ENCODE measurements at regions not wholly inside any gene's neighbourhood (a gene's known extent, or its start where the extent isn't known, plus 50 kb on each side); places are given as distances from the start of the nearest gene placed in this dataset.
A peak's percentile ranks its signal among the peaks of the same experiment; 100 is the strongest.
"Not testable (repeated sequence)": the region's sequence is repeated elsewhere in the genome, so short reads cannot be mapped to it uniquely, and the experiment has no call there.

DNA sequence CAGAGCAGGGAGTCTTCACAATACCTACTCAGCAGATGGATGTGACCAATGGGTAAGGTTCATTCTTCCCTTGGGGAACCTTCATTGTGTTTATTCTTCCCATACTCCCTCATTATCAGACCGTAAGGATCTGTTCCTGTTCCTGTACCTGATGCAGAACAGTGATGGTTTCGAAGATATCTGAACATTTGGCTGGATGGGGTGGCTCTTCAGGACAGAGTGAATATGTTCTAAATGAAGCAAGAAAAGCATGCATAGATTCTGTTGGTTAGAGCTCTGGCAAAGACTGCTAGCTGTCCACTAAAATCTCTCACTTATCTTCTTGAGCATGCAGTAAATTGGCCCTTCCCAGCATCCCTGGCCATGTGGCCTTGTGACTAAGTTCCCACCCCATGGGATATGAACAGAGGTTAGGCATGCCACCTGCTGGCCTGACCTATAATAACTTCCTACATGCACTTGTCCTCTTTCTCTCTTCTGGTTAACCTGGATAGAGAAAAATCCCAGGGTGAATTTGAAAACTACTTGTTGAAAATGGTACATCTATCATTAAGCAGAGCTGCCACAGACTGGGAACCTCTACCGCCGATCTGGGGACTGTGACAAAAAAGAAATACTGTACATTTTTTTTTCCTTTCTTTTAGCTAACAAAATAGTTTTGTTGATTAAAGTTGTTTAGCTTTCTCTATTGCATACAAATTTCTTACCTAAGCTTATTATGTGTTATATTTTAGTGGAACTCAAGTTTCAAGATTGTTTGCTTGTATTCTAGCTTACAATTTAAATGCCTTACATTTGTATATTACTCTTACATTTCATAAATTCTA is 60.0 kb upstream of the BANK1 start:
- DNase-seq (ENCODE audit: low read depth in 2 of 2): peak; percentile 20 to 40

DNA sequence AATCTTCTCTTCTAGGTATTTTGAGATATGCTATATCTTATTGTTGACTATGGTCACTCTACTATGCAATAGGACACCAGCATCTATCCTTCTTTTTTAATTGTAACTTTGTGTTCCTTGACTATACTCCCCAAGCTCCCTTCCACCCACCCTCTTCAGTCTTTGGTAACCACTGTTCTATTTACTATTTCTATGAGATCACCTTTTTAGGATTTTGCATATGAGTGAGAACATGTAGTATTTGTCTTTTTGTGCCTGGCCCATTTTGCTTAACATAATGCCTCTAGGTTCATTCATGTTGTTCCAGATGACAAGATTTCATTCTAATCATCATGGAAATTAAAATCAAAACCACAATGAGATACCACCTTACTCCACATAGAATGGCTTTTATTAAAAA is 63.3 kb upstream of the BANK1 start:
- DNase-seq (ENCODE audit: low read depth in 2 of 2): no peak

DNA sequence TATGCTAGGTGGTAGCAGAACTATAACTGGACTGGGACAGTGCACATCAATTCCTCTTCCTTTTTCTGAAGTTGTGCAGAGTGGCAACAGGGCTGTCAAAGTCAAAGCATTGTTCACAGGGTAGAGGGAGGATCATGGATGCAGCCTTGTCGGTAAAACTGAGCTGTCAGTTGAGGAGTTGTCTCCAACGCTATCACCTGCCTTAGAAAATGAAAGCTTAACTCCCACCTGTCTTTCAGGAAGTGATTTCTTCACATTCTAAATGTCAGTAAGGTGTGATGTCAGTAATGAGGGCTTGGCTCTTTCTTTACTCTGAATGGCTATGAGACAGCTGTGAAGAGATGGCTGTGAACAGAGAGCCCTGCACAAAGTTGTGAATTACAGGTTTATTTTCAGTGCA is 66.4 kb upstream of the BANK1 start:
- DNase-seq (ENCODE audit: low read depth in 2 of 2): no peak

DNA sequence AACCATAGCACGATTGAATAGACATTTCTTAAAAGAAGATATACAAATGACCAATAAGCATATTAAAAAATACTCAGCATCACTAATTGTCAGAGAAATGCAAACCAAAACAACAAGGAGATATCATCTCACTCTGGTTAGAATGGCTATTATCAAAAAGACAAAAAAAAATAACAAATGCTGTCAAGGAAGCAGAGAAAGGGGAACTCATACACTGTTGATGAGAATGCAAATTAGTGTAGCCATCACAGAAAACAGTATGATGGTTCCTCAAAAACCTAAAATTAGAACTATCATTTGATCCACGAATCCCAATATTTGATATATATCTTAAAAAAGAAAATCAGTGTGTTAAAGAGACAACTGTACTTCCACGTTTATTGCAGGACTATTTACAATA is 71.7 kb upstream of the BANK1 start:
- no peak for DNase-seq (ENCODE audit: low read depth in 2 of 2)

DNA sequence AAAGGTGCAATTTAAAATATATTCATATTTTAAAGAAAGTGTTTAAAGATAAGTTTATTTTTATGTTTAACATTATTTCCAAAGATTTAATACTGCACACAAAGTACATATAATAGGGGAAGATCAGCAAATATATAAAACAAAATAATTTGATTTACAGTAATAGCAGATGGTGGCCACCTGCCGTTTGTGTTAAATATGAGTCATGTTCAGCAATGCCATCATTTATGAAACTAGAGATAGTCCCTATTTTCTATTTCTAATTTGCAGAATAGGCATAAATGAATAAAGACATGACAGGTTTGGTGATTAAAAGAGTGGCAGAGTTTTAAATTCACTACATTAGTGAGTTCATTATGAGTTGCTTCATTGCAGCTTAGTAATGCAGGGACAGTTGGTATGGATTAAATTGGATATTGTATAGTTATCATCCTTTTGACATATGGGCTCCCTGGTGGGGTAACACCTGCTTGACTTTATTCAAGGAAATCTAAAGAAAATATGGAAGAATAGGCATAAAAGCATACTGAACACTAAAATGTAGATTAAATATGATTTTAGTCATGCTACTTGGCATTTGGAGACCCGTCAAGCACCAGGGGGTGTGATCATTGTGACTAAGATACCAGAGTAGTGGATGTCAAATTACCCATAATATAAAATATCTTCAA is 78.8 kb upstream of the BANK1 start:
- no peak for DNase-seq (ENCODE audit: low read depth in 2 of 2)

DNA sequence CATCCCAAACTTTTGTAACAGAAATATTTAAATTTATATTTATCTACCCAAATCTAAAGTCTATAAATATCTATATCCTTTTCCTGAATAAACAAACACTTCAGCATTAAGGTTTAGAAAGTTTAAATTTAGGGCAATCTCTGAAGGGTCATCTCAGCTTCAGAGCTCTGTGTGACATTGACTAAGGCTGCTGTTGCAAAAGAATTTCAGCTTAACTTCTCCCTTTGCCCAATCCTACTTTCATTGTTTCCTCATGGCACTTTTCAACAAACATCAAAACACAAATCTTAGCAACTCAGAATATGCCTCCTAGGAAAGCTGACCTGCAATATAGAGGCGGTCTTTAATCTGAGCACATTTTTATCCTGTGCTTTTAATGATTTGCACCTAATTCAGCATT is 79.7 kb upstream of the BANK1 start:
- DNase-seq (ENCODE audit: low read depth in 2 of 2): no peak

DNA sequence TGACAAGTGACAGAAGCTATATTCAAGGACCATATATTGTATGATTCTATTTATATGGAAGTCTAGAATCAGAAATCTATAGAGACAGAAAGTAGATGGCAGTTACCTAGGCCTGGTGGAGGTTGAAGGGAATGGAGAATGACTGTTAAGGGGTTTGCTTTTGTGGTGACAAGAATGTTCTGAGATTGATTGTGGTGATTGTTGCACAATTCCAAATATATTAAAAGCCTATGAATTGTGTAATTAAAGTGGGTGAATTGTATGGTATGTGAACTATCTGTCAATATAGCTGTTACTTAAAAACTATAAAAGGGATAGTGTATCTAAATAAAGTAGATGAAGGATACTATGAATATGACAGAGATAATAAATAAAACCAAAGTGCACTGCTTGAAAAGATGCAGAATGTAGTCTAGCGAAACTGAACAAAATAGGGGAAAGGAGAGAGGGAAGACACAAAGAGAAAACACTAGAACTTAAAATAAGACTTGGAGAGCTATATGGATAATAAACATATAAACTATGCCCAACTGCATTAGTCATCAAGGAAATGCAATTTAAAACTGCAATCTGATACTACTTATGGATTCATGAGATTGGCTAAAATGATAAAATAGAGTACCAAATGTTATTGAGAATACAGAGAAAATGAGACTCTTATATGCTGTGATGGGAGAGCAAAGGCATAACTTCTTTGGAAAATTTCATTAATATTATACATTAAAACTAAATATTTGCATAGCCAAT is 82.1 kb upstream of the BANK1 start:
- no peak for DNase-seq (ENCODE audit: low read depth in 2 of 2)

DNA sequence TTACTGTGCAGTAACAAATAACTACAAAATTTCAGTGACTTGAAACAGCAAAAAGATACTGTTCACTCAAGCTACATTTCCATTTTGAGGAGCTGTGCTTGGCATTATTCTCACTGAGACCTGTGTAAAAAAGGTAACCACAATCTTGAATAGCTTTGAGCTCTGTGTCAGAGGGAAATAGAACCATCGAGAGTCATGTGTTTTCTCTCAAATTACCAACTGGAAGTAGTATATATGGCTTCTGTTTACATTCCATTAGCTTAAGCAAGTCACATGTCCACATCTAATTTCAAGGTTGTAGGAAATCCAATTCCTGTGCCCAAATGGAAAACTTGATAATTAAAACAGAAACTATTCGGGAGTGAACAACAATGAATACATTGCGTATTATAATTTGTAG is 82.9 kb upstream of the BANK1 start:
- DNase-seq (ENCODE audit: low read depth in 2 of 2): no peak

DNA sequence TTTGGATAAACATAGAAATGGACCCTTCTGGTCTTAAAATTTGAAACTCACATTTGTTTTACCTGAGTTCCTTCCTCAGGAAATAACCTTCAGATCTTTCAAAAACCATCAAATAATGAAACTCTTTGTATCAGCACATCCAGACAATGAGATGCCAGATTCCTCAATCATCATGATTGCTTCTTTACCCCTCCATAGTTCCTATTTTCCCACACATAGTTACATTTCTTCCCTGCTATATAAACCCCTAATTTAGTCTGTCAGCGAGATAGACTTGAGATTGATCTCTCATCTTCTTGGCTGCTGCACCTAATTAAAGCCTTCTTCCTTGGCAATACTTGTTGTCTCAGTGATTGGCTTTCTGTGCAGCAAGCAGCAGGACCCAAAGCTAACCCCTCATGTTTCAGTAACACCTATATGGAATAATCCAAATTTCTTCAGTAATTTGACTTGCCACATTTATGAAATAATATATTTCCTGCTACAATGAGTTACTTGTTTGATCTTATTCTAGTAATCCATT is 83.9 kb upstream of the BANK1 start:
- no peak for DNase-seq (ENCODE audit: low read depth in 2 of 2)

DNA sequence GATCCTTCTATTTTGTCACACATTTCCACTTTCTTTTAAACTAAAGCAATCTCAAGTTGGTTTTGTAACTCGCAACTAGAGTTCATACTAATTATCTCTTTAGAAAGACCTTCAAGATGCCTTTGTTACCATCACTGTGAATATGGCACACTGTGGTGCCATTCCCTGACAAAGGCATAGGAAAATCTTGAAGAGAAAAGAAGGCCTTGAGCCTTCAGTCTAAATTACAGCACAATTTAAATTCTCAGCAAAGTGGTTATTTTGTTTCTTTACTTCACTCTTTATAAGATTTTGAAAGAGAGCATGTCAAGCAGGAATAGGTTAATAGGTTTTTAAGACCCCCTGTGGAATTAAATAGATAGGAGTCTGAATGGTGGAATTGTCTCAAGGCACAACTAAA is 89.0 kb upstream of the BANK1 start:
- no peak for DNase-seq (ENCODE audit: low read depth in 2 of 2)

DNA sequence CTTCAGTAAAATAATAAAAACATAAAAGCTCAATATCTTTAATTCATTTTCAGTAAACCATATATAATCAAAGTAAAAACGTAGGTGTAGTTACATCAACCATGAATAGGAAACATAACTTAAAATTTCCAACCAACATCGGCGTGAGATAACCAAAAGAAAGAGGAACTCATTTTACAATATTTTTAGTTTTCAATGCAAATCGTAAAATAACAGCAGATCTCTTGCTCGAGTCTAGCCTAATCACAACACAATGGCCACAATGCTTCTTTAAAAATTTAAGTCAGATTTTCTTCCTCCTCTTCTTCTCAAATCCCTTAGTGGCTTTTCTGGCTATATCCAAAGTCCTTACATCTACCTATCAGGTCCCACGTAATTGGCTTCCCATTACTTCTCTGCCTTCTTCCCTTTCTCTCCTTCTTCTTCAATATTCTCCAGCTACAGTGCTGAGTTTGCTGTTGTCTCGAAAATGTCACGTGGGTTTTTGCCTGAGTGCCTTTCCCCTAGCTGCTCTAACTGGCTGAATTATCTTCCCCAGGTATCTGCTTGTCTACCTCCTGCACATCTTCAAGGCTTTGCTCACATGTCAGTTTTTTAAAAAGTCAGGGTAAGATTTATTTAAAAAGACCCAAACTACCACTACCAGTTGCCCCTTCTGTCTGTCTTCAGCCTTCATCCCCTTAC is 90.9 kb upstream of the BANK1 start:
- DNase-seq (ENCODE audit: low read depth in 2 of 2): no peak

DNA sequence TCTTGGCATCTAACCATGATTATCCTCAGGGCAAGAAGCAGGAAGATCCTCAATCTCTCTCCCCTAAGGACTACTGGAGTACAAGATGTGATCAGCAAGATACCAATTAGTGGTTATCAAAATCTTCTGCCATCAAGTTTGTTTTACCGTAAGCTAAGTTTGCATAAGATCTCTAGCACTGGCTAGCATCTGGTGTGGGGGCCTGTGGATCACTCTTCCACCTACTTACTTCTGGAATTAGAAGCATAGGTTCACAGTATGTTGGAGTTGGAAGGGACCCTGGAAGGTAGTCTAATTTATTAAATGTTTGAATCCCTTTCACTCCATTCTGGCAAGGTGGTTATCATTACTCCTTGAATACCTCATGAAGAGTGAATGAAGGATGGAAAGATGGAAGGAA is 93.3 kb upstream of the BANK1 start:
- DNase-seq (ENCODE audit: low read depth in 2 of 2): no peak

DNA sequence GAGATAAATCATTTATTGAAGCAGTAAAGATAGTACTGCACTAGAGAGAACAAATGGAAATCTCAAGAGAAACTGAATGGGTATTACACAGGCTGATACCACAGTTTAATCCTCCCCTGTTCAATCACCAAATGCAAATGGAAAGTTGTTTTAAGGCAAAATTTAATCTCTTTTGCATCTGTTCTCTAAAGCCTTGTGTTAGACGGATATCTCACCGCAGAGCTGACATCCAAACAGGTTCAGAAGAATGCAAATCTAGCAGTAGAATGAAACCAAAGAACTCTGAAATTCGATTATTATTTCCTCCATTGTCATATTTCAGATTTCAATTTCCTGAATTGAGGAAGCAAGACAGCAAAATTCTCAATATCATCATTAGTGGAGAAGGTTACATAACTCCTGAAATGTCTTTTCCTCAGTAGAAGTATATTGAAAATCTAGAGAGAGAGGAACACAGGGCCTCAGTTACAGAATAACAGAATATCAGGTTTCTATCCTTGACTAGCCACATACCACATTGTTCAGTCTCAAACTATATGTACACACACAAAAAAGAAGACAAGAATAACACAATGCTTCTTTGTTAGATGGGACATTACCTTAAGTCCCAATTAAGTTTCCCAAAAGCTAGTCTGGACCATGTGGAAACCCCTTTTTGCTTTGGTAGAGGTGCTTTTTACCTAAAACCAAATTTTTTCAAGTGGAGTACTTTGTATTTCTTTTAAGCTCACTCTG is 94.1 kb upstream of the BANK1 start:
- DNase-seq (ENCODE audit: low read depth in 2 of 2): no peak

DNA sequence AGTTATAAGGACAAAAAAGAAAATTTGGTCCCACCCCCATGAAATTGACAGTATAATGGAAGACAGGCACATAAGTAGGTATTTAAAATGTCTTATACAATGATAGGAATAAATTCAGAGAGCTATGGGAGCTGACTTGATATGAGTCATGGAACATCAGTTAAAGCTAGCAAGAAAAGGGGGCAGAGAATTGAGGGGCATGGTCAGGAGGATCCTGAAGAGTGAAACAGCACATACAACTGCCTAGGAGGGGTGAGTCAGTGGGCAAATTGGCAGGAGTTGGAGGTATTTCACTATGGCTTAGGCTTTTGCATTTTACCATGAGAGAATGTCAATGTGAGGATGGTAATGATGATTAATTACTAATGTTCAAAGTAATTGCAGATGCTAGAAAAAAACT is 95.4 kb upstream of the BANK1 start:
- DNase-seq (ENCODE audit: low read depth in 2 of 2): no peak

DNA sequence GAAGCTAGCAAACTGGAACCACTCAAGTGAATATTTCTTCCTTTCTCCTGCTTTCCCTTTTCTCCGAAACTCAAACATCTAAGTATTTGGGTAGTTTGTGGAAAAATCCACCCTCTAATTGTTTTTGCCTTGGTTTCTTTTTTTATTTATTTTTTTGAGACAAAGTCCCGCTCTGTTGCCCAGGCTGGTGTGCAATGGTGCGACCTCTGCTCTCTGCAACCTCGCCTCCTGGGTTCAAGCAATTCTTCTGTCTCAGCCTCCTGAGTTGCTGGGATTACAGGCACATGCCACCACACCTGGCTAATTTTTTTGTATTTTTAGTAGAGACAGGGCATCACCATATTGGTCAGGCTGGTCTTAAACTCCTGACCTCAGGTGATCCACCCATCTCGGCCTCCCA is 96.1 kb upstream of the BANK1 start:
- DNase-seq (ENCODE audit: low read depth in 2 of 2): not testable (repeated sequence)

DNA sequence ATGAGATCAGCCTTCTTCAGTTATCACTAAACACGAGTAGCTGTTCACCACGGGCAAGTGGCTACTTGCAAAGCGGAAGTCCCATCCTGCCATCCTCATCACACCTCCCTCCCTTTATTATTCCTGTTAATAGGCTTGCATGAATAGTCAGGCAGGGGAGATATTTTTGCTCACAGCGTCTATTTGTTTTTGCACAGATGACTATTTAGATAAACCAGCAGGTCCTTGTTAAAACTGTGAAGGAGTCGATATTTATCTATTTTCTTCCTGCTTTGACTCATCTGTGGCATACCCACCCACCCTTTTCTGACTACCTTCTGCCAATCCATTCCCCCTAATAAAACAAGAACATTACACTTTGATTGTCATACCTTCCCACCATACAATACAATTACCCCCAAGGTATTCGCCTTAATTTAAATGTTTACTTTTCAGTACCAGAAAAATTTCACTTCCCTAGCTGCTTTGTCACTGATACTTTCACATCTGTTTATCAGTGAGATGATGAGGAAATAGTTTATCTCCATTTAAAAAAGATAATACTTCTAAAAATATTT is 96.6 kb upstream of the BANK1 start:
- no peak for DNase-seq (ENCODE audit: low read depth in 2 of 2)

DNA sequence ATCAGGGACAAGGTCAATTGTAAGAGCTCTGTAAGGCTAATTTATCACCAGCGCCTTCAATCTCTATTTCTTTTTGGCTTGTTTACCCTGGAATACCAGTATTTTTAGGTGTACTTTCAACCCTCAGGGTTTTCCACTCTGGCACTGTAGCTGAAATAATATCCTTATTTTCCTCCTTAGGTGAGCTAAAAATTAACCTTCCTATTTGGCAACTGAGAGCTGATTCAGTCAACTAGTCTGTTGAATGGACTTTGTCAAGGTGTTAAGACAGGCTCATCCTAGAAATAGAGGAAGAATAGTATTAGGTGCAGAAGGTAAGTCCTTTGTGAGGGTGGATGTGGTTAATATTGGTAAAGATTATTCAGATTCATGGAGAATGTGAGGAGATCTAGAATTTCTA is 101.3 kb upstream of the BANK1 start:
- DNase-seq (ENCODE audit: low read depth in 2 of 2): no peak

DNA sequence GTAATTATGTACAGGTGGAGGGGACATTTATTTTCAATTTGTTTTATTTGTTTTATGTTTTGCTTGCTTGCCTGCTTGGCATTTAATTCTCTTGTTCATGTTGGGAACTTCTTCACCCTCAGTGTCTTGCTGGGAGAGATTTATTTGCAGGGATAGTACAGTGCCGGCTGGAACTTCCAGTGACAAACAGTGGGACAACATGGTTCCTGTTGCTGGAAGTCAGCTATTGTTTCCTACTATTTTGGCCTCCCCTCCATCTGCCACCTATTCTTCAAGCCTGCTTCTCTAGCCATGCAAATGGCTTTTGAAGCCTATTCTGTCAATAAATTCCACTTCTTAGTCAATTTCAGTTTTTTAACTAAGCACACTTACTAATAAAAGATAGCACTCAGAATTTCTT is 105.4 kb upstream of the BANK1 start:
- no peak for DNase-seq (ENCODE audit: low read depth in 2 of 2)

DNA sequence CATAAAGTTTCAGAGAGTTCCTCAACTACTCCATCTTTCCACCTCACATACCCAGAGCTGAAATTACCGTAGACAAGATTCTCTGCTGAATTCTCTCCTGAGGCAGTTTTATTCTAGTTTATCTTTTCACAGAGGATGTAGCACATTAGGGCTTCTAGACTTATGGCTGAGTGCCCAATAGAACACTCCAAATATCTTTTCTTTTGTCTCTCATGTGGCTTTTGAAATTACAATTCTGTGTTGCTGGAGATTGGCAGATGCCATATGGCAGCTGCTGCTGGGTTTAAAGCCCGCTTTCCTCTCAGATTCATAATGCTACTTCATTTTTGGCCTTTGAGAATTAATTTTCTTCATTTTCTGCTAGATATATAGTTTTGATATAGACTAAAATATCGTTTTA is 107.6 kb upstream of the BANK1 start:
- no peak for DNase-seq (ENCODE audit: low read depth in 2 of 2)

DNA sequence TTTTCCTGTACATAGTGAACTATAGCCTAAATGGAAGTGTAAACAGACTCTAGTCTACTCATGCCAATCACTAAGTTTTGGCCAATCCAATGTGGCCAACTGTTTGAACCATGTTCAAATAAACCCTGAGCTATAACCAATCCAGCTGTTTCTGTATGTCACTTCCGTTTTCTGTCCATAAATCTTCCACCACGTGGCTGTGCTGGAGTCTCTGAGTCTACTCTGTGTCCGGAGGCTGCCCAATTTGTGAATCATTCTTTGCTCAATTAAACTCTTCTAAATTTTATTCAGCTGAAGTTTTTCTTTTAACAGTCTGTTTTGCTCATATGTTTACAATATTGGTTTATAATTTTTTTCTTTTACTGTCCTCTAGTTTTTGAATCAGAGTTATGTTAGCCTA is 112.3 kb upstream of the BANK1 start:
- DNase-seq (ENCODE audit: low read depth in 2 of 2): no peak

DNA sequence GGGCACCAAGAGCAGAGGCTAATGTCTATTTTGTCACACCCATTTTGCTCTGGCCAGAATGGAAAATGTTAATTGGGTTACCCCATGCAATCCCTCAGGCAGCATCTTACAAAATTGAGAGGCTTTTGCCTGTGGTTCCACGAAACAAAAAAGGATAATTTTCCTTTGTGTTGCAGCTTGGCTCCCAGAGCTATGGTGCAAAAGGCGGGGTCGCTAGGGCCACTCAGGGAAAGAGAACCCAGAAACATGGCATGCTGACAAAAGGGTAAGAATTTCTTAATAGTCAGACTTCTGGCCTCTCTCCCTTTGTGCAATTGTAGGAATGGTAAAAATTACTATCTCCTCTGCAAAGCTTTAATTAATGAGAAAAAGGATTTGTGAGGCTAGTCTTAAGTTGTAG is 119.6 kb upstream of the BANK1 start:
- no peak for DNase-seq (ENCODE audit: low read depth in 2 of 2)
